ENCODE measurements at regions not wholly inside any gene's neighbourhood (a gene's known extent, or its start where the extent isn't known, plus 50 kb on each side); places are given as distances from the start of the nearest gene placed in this dataset.

- no peak for TF ChIP-seq CTCF (IDR thresholded peaks at IDR 0.05; ENCODE audit: low read depth, low read length)
- no peak for TF ChIP-seq POLR2A (IDR thresholded peaks at IDR 0.05; ENCODE audit: extremely low read depth, insufficient read length)
- no peak for TF ChIP-seq MYC (IDR thresholded peaks at IDR 0.05; ENCODE audit: low read depth, low read length)
- TF ChIP-seq MAX (IDR thresholded peaks at IDR 0.05; ENCODE audit: low read depth, low read length), result no peak
Observed at GRCh38 chr6:139879823-139880356, 505.4 kb upstream of the CITED2 start.
